ENCODE measurements at regions not wholly inside any gene's neighbourhood (a gene's known extent, or its start where the extent isn't known, plus 50 kb on each side); places are given as distances from the start of the nearest gene placed in this dataset.

- no peak for DNase-seq
Measured at GRCh38 chr12:73341559-73342247, 1069.5 kb downstream of the TRHDE start.

- no peak for DNase-seq
Measured at GRCh38 chr12:73342733-73343132, 1070.6 kb downstream of the TRHDE start.

GRCh38 chr12:73352826-73353225 is 1080.7 kb downstream of the TRHDE start:
- no peak for DNase-seq

- no peak for DNase-seq
Measured at GRCh38 chr12:73361156-73361863, 1089.1 kb downstream of the TRHDE start.

GRCh38 chr12:73361864-73362230 is 1089.7 kb downstream of the TRHDE start:
- no peak for DNase-seq

GRCh38 chr12:73362666-73363065 is 1090.5 kb downstream of the TRHDE start:
- DNase-seq: no peak

GRCh38 chr12:73372856-73373255 is 1100.7 kb downstream of the TRHDE start:
- no peak for DNase-seq

GRCh38 chr12:73374360-73374759 is 1102.2 kb downstream of the TRHDE start:
- no peak for DNase-seq

- no peak for DNase-seq
Measured at GRCh38 chr12:73383584-73384222, 1111.5 kb downstream of the TRHDE start.

GRCh38 chr12:73384592-73384991 is 1112.4 kb downstream of the TRHDE start:
- DNase-seq: no peak

GRCh38 chr12:73390261-73390660 is 1118.1 kb downstream of the TRHDE start:
- no peak for DNase-seq

- no peak for DNase-seq
Measured at GRCh38 chr12:73413051-73413450, 1124.6 kb upstream of the ATXN7L3B start.

GRCh38 chr12:73413974-73414373 is 1123.7 kb upstream of the ATXN7L3B start:
- DNase-seq: no peak

GRCh38 chr12:73414926-73415325 is 1122.7 kb upstream of the ATXN7L3B start:
- DNase-seq: no peak

- DNase-seq: no peak
Measured at GRCh38 chr12:73418541-73418940, 1119.1 kb upstream of the ATXN7L3B start.

GRCh38 chr12:73421832-73422231 is 1115.8 kb upstream of the ATXN7L3B start:
- DNase-seq: peak in 1 of 51 donors; percentile 14

- DNase-seq: no peak
Measured at GRCh38 chr12:73424484-73424883, 1113.2 kb upstream of the ATXN7L3B start.

- DNase-seq: no peak
Measured at GRCh38 chr12:73445658-73446324, 1091.8 kb upstream of the ATXN7L3B start.

GRCh38 chr12:73452672-73453469 is 1084.8 kb upstream of the ATXN7L3B start:
- DNase-seq: no peak

GRCh38 chr12:73460212-73460611 is 1077.4 kb upstream of the ATXN7L3B start:
- no peak for DNase-seq

GRCh38 chr12:73465106-73465505 is 1072.5 kb upstream of the ATXN7L3B start:
- DNase-seq: no peak

Measured in hypothalamus (tissue), 51 donors.